COLO668 (cell line): ENCODE measurements at regions not wholly inside any gene's neighbourhood (a gene's known extent, or its start where the extent isn't known, plus 50 kb on each side); places are given as distances from the start of the nearest gene placed in this dataset.

Experiments
- DNase-seq: peaks from one replicate; lab custom pipeline; 2025; ENCODE audit not compliant: unreplicated experiment; lab: John Stamatoyannopoulos, UW

GRCh38 chr7:68984306-68984705 lies 614.0 kb upstream of the AUTS2 start:
- DNase-seq: no peak

GRCh38 chr7:68994841-68995240 lies 603.4 kb upstream of the AUTS2 start:
- no peak for DNase-seq

- no peak for DNase-seq
Measured at GRCh38 chr7:68998136-68998535, 600.1 kb upstream of the AUTS2 start.

GRCh38 chr7:69002416-69002815 lies 595.9 kb upstream of the AUTS2 start:
- no peak for DNase-seq

- DNase-seq: no peak
Measured at GRCh38 chr7:69012149-69012548, 586.1 kb upstream of the AUTS2 start.

- DNase-seq: no peak
Measured at GRCh38 chr7:69017208-69017607, 581.1 kb upstream of the AUTS2 start.

GRCh38 chr7:69018200-69018599 lies 580.1 kb upstream of the AUTS2 start:
- DNase-seq: no peak

GRCh38 chr7:69019437-69019836 lies 578.8 kb upstream of the AUTS2 start:
- DNase-seq: no peak

- no peak for DNase-seq
Measured at GRCh38 chr7:69020536-69020935, 577.7 kb upstream of the AUTS2 start.

- DNase-seq: no peak
Measured at GRCh38 chr7:69025249-69025648, 573.0 kb upstream of the AUTS2 start.

- no peak for DNase-seq
Measured at GRCh38 chr7:69032848-69033247, 565.4 kb upstream of the AUTS2 start.

- no peak for DNase-seq
Measured at GRCh38 chr7:69035826-69036225, 562.4 kb upstream of the AUTS2 start.

- no peak for DNase-seq
Measured at GRCh38 chr7:69036301-69036700, 562.0 kb upstream of the AUTS2 start.

- no peak for DNase-seq
Measured at GRCh38 chr7:69038915-69039314, 559.4 kb upstream of the AUTS2 start.

GRCh38 chr7:69042138-69042537 lies 556.1 kb upstream of the AUTS2 start:
- DNase-seq: no peak

- no peak for DNase-seq
Measured at GRCh38 chr7:69047151-69047754, 551.0 kb upstream of the AUTS2 start.

- DNase-seq: no peak
Measured at GRCh38 chr7:69049326-69049725, 548.9 kb upstream of the AUTS2 start.

GRCh38 chr7:69052447-69052846 lies 545.8 kb upstream of the AUTS2 start:
- no peak for DNase-seq

- no peak for DNase-seq
Measured at GRCh38 chr7:69060516-69060915, 537.8 kb upstream of the AUTS2 start.

GRCh38 chr7:69062020-69062765 lies 536.1 kb upstream of the AUTS2 start:
- no peak for DNase-seq

GRCh38 chr7:69067397-69067796 lies 530.9 kb upstream of the AUTS2 start:
- DNase-seq: peak; percentile 24

- no peak for DNase-seq
Measured at GRCh38 chr7:69070476-69070875, 527.8 kb upstream of the AUTS2 start.

- DNase-seq: no peak
Measured at GRCh38 chr7:69076566-69076965, 521.7 kb upstream of the AUTS2 start.
